ENCODE measurements at regions not wholly inside any gene's neighbourhood (a gene's known extent, or its start where the extent isn't known, plus 50 kb on each side); places are given as distances from the start of the nearest gene placed in this dataset.

DNA sequence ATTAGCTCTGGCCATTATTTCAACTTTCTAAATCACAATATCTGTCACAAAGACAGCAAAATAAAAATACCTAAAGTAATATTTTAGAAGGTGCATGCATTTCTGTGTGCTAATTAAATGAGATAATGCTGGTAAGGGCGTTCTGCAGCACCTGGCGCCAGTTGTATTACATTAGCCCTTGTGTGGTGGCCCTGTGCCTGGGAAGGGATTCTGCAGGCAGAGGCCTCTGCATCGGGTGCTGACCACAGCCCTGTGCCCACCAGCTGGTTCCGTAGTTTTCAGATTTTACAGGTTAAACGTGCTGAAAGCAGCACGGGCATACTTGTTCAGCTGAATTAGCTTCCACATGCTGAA lies 157.7 kb upstream of the PRKCQ start:
- DNase-seq: no peak
- Histone ChIP-seq H3K4me1 (peaks cover 0 to 8% (median 0%) of the 10 kb centered on the region in 6 donors), H3K27ac (no peak overlapping the region), H3K4me3 (no peak overlapping the region), H3K27me3 (replicated peaks in 1 of 7) (peaks cover 0 to 46% (median 0%) of the 10 kb centered on the region in 7 donors), H3K9me3 (no peaks in the 10 kb centered on the region), H3K36me3 (no peaks in the 10 kb centered on the region)
- TF ChIP-seq POLR2A (IDR thresholded peaks at IDR 0.05) (no peak), POLR2AphosphoS5 (IDR thresholded peaks at IDR 0.05) (no peak), CTCF (IDR thresholded peaks at IDR 0.05 in 8 of 11, conservative IDR thresholded peaks at IDR 0.05 in 3 of 11) (no peak)
- intact Hi-C loops (cut with DNase I; ENCODE audit: low total_unique reads): no loop called here
- WGBS, 5 donors: 73 to 85% (median 76%) methylated on average over 6 of the region's 6 CpGs

GRCh38 chr10:6737080-6737641 lies 157.1 kb upstream of the PRKCQ start:
- Histone ChIP-seq H3K36me3 (no peaks in the 10 kb centered on the region), H3K27ac (no peak overlapping the region), H3K27me3 (replicated peaks in 1 of 7) (peaks cover 0 to 46% (median 0%) of the 10 kb centered on the region in 7 donors), H3K4me1 (peaks cover 0 to 8% (median 0%) of the 10 kb centered on the region in 6 donors), H3K4me3 (no peak overlapping the region), H3K9me3 (no peaks in the 10 kb centered on the region)
- intact Hi-C loops (cut with DNase I; ENCODE audit: low total_unique reads): no loop called here
- TF ChIP-seq POLR2AphosphoS5 (IDR thresholded peaks at IDR 0.05) (no peak), POLR2A (IDR thresholded peaks at IDR 0.05) (no peak), CTCF (IDR thresholded peaks at IDR 0.05 in 8 of 11, conservative IDR thresholded peaks at IDR 0.05 in 3 of 11) (no peak)
- 57 to 72% (median 65%) methylated on average over 9 of the region's 9 CpGs for WGBS, 5 donors
- DNase-seq: no peak

DNA sequence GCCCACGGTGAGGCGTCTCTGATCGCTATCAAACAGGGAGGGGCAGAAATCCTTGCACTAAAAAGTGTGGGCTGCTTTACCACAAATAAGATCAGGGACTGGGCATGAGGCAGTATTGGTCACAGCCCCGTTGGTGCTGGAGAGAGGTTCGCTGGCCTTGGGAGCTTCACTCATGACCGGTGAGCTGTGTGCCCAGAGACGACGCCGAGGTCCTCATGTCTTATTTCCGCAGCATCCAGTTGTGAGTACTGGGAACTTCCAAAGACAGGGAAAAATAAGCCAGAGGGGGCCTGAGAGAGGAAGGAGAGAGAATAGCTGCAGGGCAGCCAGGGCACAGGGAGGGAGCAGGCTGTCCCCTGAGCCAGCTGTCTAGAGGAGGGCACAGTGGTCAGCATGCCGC lies 154.2 kb upstream of the PRKCQ start:
- peaks cover 0 to 8% (median 0%) of the 10 kb centered on the region in 6 donors for H3K4me1 ChIP-seq
- DNase-seq: no peak
- no peak overlapping the region for H3K27ac ChIP-seq
- H3K27me3 ChIP-seq (replicated peaks in 1 of 7): peaks cover 0 to 70% (median 0%) of the 10 kb centered on the region in 7 donors
- no peak overlapping the region for H3K4me3 ChIP-seq
- intact Hi-C loops (cut with DNase I; ENCODE audit: low total_unique reads): no loop called here
- no peaks in the 10 kb centered on the region for H3K36me3 ChIP-seq
- WGBS, 5 donors: 68 to 90% (median 74%) methylated on average over 11 of the region's 11 CpGs
- TF ChIP-seq POLR2A (IDR thresholded peaks at IDR 0.05) (no peak), POLR2AphosphoS5 (IDR thresholded peaks at IDR 0.05) (no peak), CTCF (IDR thresholded peaks at IDR 0.05 in 8 of 11, conservative IDR thresholded peaks at IDR 0.05 in 3 of 11) (no peak)
- no peaks in the 10 kb centered on the region for H3K9me3 ChIP-seq

- Histone ChIP-seq H3K27me3 (replicated peaks in 1 of 7) (peaks cover 0 to 79% (median 6%) of the 10 kb centered on the region in 7 donors), H3K27ac (no peak overlapping the region), H3K4me3 (no peak overlapping the region), H3K4me1 (no peaks in the 10 kb centered on the region), H3K9me3 (no peaks in the 10 kb centered on the region), H3K36me3 (no peaks in the 10 kb centered on the region)
- WGBS, 5 donors: 16 to 31% (median 24%) methylated on average over 7 of the region's 7 CpGs
- TF ChIP-seq CTCF (IDR thresholded peaks at IDR 0.05 in 8 of 11, conservative IDR thresholded peaks at IDR 0.05 in 3 of 11): no peak
- TF ChIP-seq POLR2A (IDR thresholded peaks at IDR 0.05): no peak
- TF ChIP-seq POLR2AphosphoS5 (IDR thresholded peaks at IDR 0.05): no peak
- DNase-seq: no peak
- intact Hi-C loops (cut with DNase I; ENCODE audit: low total_unique reads): no loop called here
Observed at GRCh38 chr10:6729861-6730344, 149.8 kb upstream of the PRKCQ start.
